ENCODE measurements at regions not wholly inside any gene's neighbourhood (a gene's known extent, or its start where the extent isn't known, plus 50 kb on each side); places are given as distances from the start of the nearest gene placed in this dataset.

DNA sequence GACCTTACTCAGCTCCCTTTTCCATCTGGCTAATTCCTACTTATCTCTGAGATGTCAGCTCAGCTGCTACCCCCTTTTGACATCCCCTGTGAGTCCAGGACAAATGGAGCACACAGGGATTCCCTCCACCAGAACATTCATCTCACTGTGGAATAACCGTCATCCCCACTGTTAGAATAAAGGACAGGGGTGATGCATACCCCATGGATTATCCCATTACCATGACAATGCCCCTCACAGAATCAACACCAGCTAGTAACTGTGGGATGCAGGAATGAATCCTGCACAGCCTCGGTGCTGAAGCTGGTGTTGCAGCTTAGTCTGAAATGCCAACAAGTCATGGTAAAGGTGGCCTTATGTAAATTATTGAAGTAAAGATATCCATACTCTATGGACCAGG lies 624.8 kb upstream of the RAB6C start:
- DNase-seq (ENCODE audit: low read depth), result no peak
- H3K4me3 ChIP-seq (ENCODE audit: low read length), result no peak overlapping the region
- TF ChIP-seq, protein P1, sequence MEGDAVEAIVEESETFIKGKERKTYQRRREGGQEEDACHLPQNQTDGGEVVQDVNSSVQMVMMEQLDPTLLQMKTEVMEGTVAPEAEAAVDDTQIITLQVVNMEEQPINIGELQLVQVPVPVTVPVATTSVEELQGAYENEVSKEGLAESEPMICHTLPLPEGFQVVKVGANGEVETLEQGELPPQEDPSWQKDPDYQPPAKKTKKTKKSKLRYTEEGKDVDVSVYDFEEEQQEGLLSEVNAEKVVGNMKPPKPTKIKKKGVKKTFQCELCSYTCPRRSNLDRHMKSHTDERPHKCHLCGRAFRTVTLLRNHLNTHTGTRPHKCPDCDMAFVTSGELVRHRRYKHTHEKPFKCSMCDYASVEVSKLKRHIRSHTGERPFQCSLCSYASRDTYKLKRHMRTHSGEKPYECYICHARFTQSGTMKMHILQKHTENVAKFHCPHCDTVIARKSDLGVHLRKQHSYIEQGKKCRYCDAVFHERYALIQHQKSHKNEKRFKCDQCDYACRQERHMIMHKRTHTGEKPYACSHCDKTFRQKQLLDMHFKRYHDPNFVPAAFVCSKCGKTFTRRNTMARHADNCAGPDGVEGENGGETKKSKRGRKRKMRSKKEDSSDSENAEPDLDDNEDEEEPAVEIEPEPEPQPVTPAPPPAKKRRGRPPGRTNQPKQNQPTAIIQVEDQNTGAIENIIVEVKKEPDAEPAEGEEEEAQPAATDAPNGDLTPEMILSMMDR (IDR thresholded peaks at IDR 0.05; ENCODE audit: insufficient read depth, low read depth, low read length, missing control alignments), result no peak

DNA sequence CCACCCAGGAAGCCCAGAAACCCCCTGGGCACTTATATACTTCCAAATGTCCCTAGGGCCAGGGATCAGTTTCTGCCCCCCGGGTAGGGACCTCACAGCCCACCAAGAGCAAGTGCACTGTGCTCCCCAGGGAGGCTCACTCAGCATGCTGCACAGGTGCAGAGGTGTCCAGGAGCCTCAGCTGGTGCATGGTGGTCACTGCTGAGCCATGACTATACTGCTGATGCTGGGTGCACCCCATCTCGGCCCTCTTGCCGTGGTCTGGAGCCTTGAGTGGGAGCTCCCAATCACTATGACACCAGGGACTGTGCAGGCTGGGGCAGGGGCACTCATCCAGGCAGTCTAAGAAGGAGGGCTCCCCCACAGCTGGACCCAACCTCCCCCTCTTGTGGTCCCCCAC lies 617.8 kb upstream of the RAB6C start:
- no peak overlapping the region for H3K4me3 ChIP-seq (ENCODE audit: low read length)
- no peak for DNase-seq (ENCODE audit: low read depth)
- TF ChIP-seq, protein P1 (IDR thresholded peaks at IDR 0.05; ENCODE audit: insufficient read depth, low read depth, low read length, missing control alignments), result no peak

DNA sequence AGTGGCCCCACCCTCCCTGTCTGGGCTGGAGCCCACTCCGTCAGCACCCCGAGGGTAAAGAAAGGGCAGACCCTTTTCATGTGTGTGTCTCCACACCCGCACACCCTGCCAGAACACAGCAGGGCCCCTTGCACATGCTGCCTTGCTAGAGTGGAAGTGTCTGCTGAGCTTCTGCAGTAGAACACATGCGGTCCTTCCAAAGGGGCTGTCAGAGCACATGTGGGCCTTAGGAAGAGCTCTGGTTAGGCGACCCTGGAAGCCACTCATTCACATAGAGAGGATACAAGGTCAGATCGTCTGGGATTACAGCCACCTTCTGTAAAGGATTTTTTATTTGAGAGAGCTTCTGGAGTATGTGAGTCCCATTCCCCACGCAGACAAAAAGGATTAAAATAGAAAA lies 613.2 kb upstream of the RAB6C start:
- no peak for DNase-seq (ENCODE audit: low read depth)

DNA sequence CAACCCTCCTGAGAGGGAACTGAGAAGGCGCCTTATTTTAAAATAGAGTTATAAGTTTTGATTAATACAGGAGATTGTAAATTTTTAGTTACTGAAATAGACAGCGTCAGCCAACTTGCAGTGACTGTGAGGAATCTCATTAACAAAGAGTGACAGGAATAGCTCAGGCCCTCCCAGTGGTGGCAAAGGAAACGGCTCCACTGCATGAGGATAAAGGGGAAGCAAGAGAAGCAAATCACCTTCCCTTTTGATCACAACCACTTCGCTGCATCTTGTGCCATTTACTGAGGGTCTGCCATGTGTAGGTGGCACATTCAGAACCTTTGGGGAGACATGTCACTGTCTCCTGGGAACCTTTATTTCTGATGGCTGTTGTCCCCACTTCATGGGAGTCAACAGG lies 612.4 kb upstream of the RAB6C start:
- TF ChIP-seq, protein P1 (IDR thresholded peaks at IDR 0.05; ENCODE audit: insufficient read depth, low read depth, low read length, missing control alignments), result no peak
- no peak for DNase-seq (ENCODE audit: low read depth)
- H3K4me3 ChIP-seq (ENCODE audit: low read length), result no peak overlapping the region

More for the DNA sequence above, 613.2 kb upstream of the RAB6C start:
- no peak overlapping the region for H3K4me3 ChIP-seq (ENCODE audit: low read length)
- TF ChIP-seq, protein P1 (IDR thresholded peaks at IDR 0.05; ENCODE audit: insufficient read depth, low read depth, low read length, missing control alignments), result no peak

DNA sequence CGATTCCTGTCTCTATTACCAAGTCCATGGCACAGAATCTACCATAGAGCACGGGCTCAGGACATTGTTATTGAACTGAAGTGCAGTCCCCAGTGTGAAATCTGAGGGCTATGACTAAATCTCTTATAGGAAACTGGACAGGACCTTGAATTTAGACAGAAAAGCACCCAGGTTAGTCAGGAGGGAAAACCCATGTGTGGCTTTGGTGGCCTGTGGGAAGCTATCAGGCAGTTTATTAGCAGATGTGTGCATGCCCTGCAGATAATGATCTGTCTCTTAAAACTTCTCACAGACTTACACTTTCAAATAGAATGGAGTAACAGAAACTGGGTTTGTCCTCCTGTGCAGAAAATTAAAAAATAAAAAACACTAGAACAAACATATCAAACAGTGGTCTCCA lies 610.0 kb upstream of the RAB6C start:
- DNase-seq (ENCODE audit: low read depth), result no peak
- TF ChIP-seq, protein P1 (IDR thresholded peaks at IDR 0.05; ENCODE audit: insufficient read depth, low read depth, low read length, missing control alignments), result no peak
- H3K4me3 ChIP-seq (ENCODE audit: low read length), result no peak overlapping the region

DNA sequence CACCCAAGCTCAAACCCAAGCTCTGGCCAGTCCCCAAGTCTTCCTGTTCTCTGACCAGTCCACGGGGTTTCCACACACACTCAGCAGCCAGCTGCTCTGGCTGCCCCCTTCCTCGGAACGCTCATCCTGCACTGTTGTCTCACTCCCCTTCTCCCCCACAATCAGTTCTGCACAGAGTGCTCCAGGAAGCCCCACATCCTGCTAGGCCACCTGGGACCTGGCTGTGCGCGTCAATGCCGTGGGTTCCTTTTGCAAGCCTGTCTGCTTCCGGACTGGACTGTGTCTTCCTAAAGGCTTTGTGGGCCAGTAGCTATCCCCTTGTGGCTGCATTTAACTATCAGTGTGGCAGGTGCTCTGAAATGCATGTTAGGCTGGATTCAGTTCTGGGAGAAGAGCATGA lies 605.0 kb upstream of the RAB6C start:
- TF ChIP-seq, protein P1 (IDR thresholded peaks at IDR 0.05; ENCODE audit: insufficient read depth, low read depth, low read length, missing control alignments), result no peak
- no peak for DNase-seq (ENCODE audit: low read depth)
- H3K4me3 ChIP-seq (ENCODE audit: low read length), result no peak overlapping the region

DNA sequence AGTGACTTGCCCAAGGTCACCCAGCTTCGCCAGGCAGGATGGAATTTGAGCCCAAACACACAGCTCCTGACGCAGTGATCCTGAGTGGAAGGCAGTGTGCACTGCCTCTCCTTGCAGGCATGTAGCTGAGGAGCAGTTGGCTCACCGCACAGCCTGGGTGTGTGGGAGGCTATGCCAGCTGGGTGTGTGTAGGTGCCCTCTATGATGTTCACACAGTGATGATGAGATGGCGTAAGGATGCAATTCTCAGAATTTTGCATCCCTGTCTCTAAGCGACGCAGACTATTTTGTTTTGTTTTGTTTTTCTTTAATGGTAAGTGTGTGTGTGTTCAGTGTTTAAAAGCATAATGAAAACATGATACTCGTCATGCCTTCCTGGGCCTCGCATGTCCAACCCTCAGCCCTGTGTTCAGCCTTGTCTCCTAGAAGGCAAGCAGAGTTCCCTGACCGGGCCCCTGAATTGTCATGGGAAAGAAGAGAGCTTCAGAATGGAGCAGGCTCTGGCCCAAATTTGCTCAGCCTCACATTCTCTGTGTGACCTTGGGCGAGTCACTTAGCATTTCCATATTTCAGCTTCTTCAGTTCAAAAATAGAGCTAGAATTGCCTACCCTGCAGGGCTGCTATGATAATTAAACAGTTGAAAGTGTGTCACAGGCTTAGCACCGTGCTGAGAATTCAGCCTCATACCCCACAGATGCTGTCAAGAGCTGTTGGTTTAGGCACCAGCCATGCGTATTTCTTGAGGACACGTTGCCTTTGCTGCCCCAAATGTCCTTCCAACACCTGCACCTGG lies 603.6 kb upstream of the RAB6C start:
- TF ChIP-seq, protein P1 (IDR thresholded peaks at IDR 0.05; ENCODE audit: insufficient read depth, low read depth, low read length, missing control alignments), result no peak
- no peak overlapping the region for H3K4me3 ChIP-seq (ENCODE audit: low read length)

More for the DNA sequence above, 603.6 kb upstream of the RAB6C start:
- no peak for DNase-seq (ENCODE audit: low read depth)

All from epithelial cell of esophagus (primary cell).